K562 (cell line): ENCODE measurements at regions not wholly inside any gene's neighbourhood (a gene's known extent, or its start where the extent isn't known, plus 50 kb on each side); places are given as distances from the start of the nearest gene placed in this dataset.

Experiments
- ATAC-seq: fragments of 200-7000 bp; cut with Tn5 transposase; 3 replicates; pipeline ENCODE4 v1.9.1; 2020; ENCODE audit warnings: moderate library complexity
- BruUV-seq: library from RNA; stranded (reverse); fragments of 400-500 nt; replicated peaks from 2 replicates; lab custom pipeline; 2021; lab: Mats Ljungman, UMichigan
- CTCF ChIA-PET: fragments of 300-600 bp; formaldehyde crosslinking; extraction: SDS; loops from one replicate; lab custom pipeline; 2021; ENCODE audit warnings: low intra/inter-chr PET ratio; lab: Yijun Ruan, JAX
- POLR2A ChIA-PET: fragments of 300-600, 350-650 bp; sonication (Branson Sonifier 250); formaldehyde crosslinking; extraction: SDS; loops from one replicate; lab custom pipeline; 2021; ENCODE audit warnings: antibody characterized with exemption, inconsistent platforms; lab: Yijun Ruan, JAX
- DNase-seq, 4 experiments: peaks; one replicate each; pipeline versions ENCODE4 v3.0.0 to v3.0.0-alpha.2; 2011 to 2018; ENCODE audit warnings: low spot score in 3 of 4, mixed read lengths in 3 of 4; ENCODE audit errors: extremely low read depth in 1 of 4
- FAIRE-seq: peaks from 2 replicates; lab custom pipeline; 2011; peaks lifted over from hg19 to GRCh38; lab: Jason Lieb, UNC
- H2AFZ ChIP-seq: 2 replicates; pipeline ENCODE4 v1.6.0; 2011; ENCODE audit warnings: low read depth, low read length, control low read depth, inconsistent platforms
- H3K27ac ChIP-seq: fragments of 200-600 bp; 3 replicates; pipeline ENCODE4 v1.8.0; 2011; ENCODE audit warnings: low read depth, mild to moderate bottlenecking, control low read depth, inconsistent platforms, low read length, moderate library complexity, mixed read lengths; ENCODE audit errors: extremely low read depth
- H3K27me3 ChIP-seq, 2 experiments: fragments of 300-600 bp in 1 of 2; 2 replicates in 1 of 2; 3 replicates in 1 of 2; pipeline versions ENCODE4 v1.6.0 to v1.8.0; 2011; ENCODE audit warnings: inconsistent platforms in 2 of 2, low read length in 2 of 2, mild to moderate bottlenecking in 1 of 2, mixed read lengths in 1 of 2, moderate library complexity in 1 of 2; ENCODE audit not compliant: control insufficient read depth in 2 of 2, insufficient read depth in 2 of 2
- H3K36me3 ChIP-seq: fragments of 300-600 bp; 3 replicates; pipeline ENCODE4 v1.8.0; 2011; ENCODE audit warnings: mild to moderate bottlenecking, low read length, inconsistent platforms; ENCODE audit not compliant: control insufficient read depth, insufficient read depth
- H3K4me1 ChIP-seq, 2 experiments: fragments of 200-600 bp in 1 of 2; replicated peaks in 1 of 2; 2 replicates in 1 of 2; 3 replicates in 1 of 2; pipeline versions ENCODE4 v1.5.1 to v1.8.0; 2011; ENCODE audit warnings: inconsistent platforms in 2 of 2, low read length in 2 of 2, mild to moderate bottlenecking in 1 of 2, mixed read lengths in 1 of 2, moderate library complexity in 1 of 2; ENCODE audit not compliant: control insufficient read depth in 2 of 2, insufficient read depth in 2 of 2
- H3K4me2 ChIP-seq: 2 replicates; pipeline ENCODE4 v1.6.1; 2011; ENCODE audit warnings: low read length, control low read depth, inconsistent platforms, mixed read lengths; ENCODE audit not compliant: insufficient read depth
- H3K4me3 ChIP-seq: fragments of 200-600 bp; sonication (generic), shearing (Covaris generic); 2 replicates; pipeline ENCODE4 v1.5.1; 2016; ENCODE audit warnings: control low read depth, inconsistent platforms
- H3K79me2 ChIP-seq: fragments of 200-600 bp; 3 replicates; pipeline ENCODE4 v1.8.0; 2011; ENCODE audit warnings: low read length, inconsistent platforms; ENCODE audit not compliant: control insufficient read depth, insufficient read depth
- H3K9ac ChIP-seq, 2 experiments: 2 replicates each; pipeline versions ENCODE4 v1.6.0 to v1.6.1; 2011; ENCODE audit warnings: low read depth in 2 of 2, low read length in 2 of 2, control low read depth in 1 of 2, inconsistent platforms in 1 of 2, mild to moderate bottlenecking in 1 of 2, mixed read lengths in 1 of 2; ENCODE audit not compliant: insufficient read depth in 1 of 2
- H3K9me1 ChIP-seq: one replicate; pipeline ENCODE4 v1.6.0; 2011; ENCODE audit warnings: inconsistent platforms, mild to moderate bottlenecking, low read length, moderate library complexity; ENCODE audit not compliant: control insufficient read depth, insufficient read depth
- H3K9me3 ChIP-seq: replicated peaks from 2 replicates; pipeline ENCODE4 v1.5.1; 2011; ENCODE audit warnings: low read depth, low read length, inconsistent platforms; ENCODE audit not compliant: control insufficient read depth, insufficient read depth
- H4K20me1 ChIP-seq: replicated peaks from 2 replicates; pipeline ENCODE4 v1.6.1; 2011; ENCODE audit warnings: low read length, inconsistent platforms, mixed read lengths; ENCODE audit not compliant: control insufficient read depth, insufficient read depth
- BACH1 ChIP-seq: fragments of 200-800 bp; sonication (Bioruptor generic); IDR thresholded peaks from 2 replicates; pipeline ENCODE4 v1.6.1; 2016; ENCODE audit warnings: missing genetic modification characterization, missing compliant biosample characterization
- BRCA1 ChIP-seq, 2 experiments: fragments of 450-650 bp in 1 of 2; sonication (generic) in 1 of 2; formaldehyde crosslinking in 1 of 2; IDR thresholded peaks; 2 replicates each; pipeline versions ENCODE4 v1.5.0 to v1.6.1; 2017 to 2020; ENCODE audit warnings: mild to moderate bottlenecking in 1 of 2, missing genetic modification reagents in 1 of 2
- C11orf30 ChIP-seq: fragments of 450-650 bp; IDR thresholded peaks from 2 replicates; pipeline ENCODE4 v1.6.1; 2016; ENCODE audit warnings: low read depth, mild to moderate bottlenecking
- CEBPB ChIP-seq: fragments of 450-650 bp; IDR thresholded peaks from 2 replicates; pipeline ENCODE4 v1.6.1; 2016; ENCODE audit warnings: missing genetic modification characterization, missing compliant biosample characterization
- DDX20 ChIP-seq: fragments of 450-650 bp; IDR thresholded peaks from 2 replicates; pipeline ENCODE4 v1.6.1; 2016; ENCODE audit warnings: missing genetic modification characterization, low read depth, mild to moderate bottlenecking, missing compliant biosample characterization, moderate library complexity
- E2F5 ChIP-seq: sonication (generic); formaldehyde crosslinking; IDR thresholded peaks from 2 replicates; pipeline ENCODE4 v1.8.0; 2022; ENCODE audit warnings: mild to moderate bottlenecking, missing genetic modification reagents
- KLF13 ChIP-seq: fragments of 450-650 bp; IDR thresholded peaks from 2 replicates; pipeline ENCODE4 v1.6.1; 2016; ENCODE audit warnings: missing genetic modification characterization, low read depth, mild to moderate bottlenecking, missing compliant biosample characterization, moderate library complexity, borderline replicate concordance
- MAFF ChIP-seq: IDR thresholded peaks from 2 replicates; pipeline ENCODE4 v1.6.1; 2012; ENCODE audit warnings: low read length, improper control_type of control experiment
- MAFG ChIP-seq: fragments of 450-650 bp; conservative IDR thresholded peaks from 2 replicates; pipeline ENCODE4 v1.6.1; 2016; ENCODE audit warnings: missing genetic modification characterization, missing compliant biosample characterization
- MAFK ChIP-seq: IDR thresholded peaks from 2 replicates; pipeline ENCODE4 v1.6.1; 2011; ENCODE audit warnings: low read length, improper control_type of control experiment
- MAZ ChIP-seq, 2 experiments: fragments of 450-650 bp in 1 of 2; sonication (generic) in 1 of 2; formaldehyde crosslinking; IDR thresholded peaks in 1 of 2; conservative IDR thresholded peaks in 1 of 2; 2 replicates each; pipeline versions ENCODE4 v1.4.0 to v1.5.0; 2020; ENCODE audit warnings: mild to moderate bottlenecking in 1 of 2, missing genetic modification reagents in 1 of 2
- NFE2 ChIP-seq: IDR thresholded peaks from 2 replicates; pipeline ENCODE4 v1.6.1; 2014; ENCODE audit warnings: antibody characterized with exemption, low read depth
- NFIC ChIP-seq: fragments of 450-650 bp; IDR thresholded peaks from 2 replicates; pipeline ENCODE4 v1.6.1; 2017; ENCODE audit warnings: mild to moderate bottlenecking, inconsistent platforms
- RBFOX2 ChIP-seq: fragments of 200-400 bp; formaldehyde crosslinking; IDR thresholded peaks from 2 replicates; pipeline ENCODE4 v1.6.1; 2017; ENCODE audit warnings: low read depth, mild to moderate bottlenecking, low read length, moderate library complexity
- RNF219 ChIP-seq: fragments of 250-450 bp; sonication (Bioruptor Pico); IDR thresholded peaks from 2 replicates; pipeline ENCODE4 v1.5.0; 2022; ENCODE audit warnings: mild to moderate bottlenecking
- SRF ChIP-seq, 2 experiments: fragments of 250-450, 450-650 bp in 1 of 2; sonication (Bioruptor Pico) in 1 of 2; sonication (generic) in 1 of 2; formaldehyde crosslinking; IDR thresholded peaks; 2 replicates each; pipeline versions ENCODE4 v1.5.0 to v1.5.1; 2020 to 2022; ENCODE audit warnings: mild to moderate bottlenecking in 1 of 2, missing genetic modification reagents in 1 of 2
- TAF7 ChIP-seq: fragments of 450-650 bp; IDR thresholded peaks from 2 replicates; pipeline ENCODE4 v1.6.1; 2016; ENCODE audit warnings: missing genetic modification characterization, missing compliant biosample characterization
- TEAD4 ChIP-seq, 2 experiments: sonication (generic) in 1 of 2; formaldehyde crosslinking in 1 of 2; IDR thresholded peaks; 2 replicates each; pipeline versions ENCODE4 v1.6.1 to v1.8.0; 2012 to 2022; ENCODE audit warnings: borderline replicate concordance in 1 of 2, inconsistent platforms in 1 of 2, low read length in 1 of 2, mild to moderate bottlenecking in 1 of 2, missing genetic modification reagents in 1 of 2
- ZNF695 ChIP-seq: fragments of 450-650 bp; formaldehyde crosslinking; IDR thresholded peaks from 2 replicates; pipeline ENCODE4 v1.4.0; 2020; ENCODE audit warnings: mild to moderate bottlenecking, moderate library complexity
- WGBS: fragments of 100-300 bp; shearing (Covaris generic); methylation state at CpG from one replicate; pipeline ENCODE4 v1.1.6; 2016; ENCODE audit warnings: low coverage, mixed read lengths; ENCODE audit not compliant: insufficient coverage; ENCODE audit errors: missing lambda C conversion rate; 5-methylcytosine and 5-hydroxymethylcytosine counted together
- in situ Hi-C: fragments of 300-500 bp; cut with MboI; formaldehyde crosslinking; loops from 4 replicates; pipeline ENCODE4 v1.15.0; 2018; ENCODE audit warnings: inconsistent platforms, mixed read lengths
- intact Hi-C: fragments of 100-400 bp; cut with micrococcal nuclease; formaldehyde crosslinking; loops from 2 replicates; pipeline ENCODE4 v1.14.2; 2022

GRCh38 chr16:86306811-86307513, 203.4 kb upstream of the FOXF1 start (continued):
- TF ChIP-seq NFIC (0 out of 2 replicates have a peak, but pooled peaks have one; percentile 16), RNF219 (CRISPR knock-in tag) (no peak)

- no peak for ATAC-seq
- Histone ChIP-seq H3K36me3 (no peaks in the 10 kb centered on the region), H2AFZ (no peak overlapping the region), H3K4me1 (peaks cover 0 to 4% of the 10 kb centered on the region in 2 experiments; a peak in 1 of 5 replicates), H3K4me3 (no peak overlapping the region), H3K9ac (no peak overlapping the region), H3K9me1 (no peaks in the 10 kb centered on the region), H3K4me2 (no peak overlapping the region), H3K27ac (no peak overlapping the region), H4K20me1 (no peaks in the 10 kb centered on the region; the same call in 1 of the 2 replicates), H3K9me3 (no peaks in the 10 kb centered on the region), H3K27me3 (peaks cover 19 to 42% of the 10 kb centered on the region in 2 experiments), H3K79me2 (no peaks in the 10 kb centered on the region)
- BruUV-seq, result no TSS peak
- intact Hi-C loops, result no loop called here
- no peak for FAIRE-seq
- ChIA-PET POLR2A (interaction anchor here (0.6 kb wide), 1 partner anchor 65 kb away, joined by 3 read pairs; no protein-coding TSS in a partner anchor), CTCF (no interaction called here)
- in situ Hi-C loops, result no loop called here
- 4% methylated on average over 6 of the region's 6 CpGs for WGBS
- DNase-seq, result no peak
- TF ChIP-seq C11orf30 (peak; percentile 86), MAFG (tag) (peak; percentile 95), TAF7 (tag) (no peak), RBFOX2 (no peak), CEBPB (tag) (peak; percentile 79), KLF13 (tag) (no peak), DDX20 (no peak), ZNF695 (CRISPR knock-in tag) (no peak), NFE2 (peak; percentile 90), SRF (CRISPR knock-in tag; IDR thresholded peaks at IDR 0.05) (no peak), E2F5 (no peak), BACH1 (tag) (peak; percentile 89), MAZ (CRISPR knock-in tag; conservative IDR thresholded peaks at IDR 0.05 in 1 of 2, IDR thresholded peaks at IDR 0.05 in 1 of 2) (no peak), BRCA1 (IDR thresholded peaks at IDR 0.05) (no peak), BRCA1 (CRISPR knock-in tag; IDR thresholded peaks at IDR 0.05) (no peak), TEAD4 (IDR thresholded peaks at IDR 0.05; ENCODE audit: low read length) (no peak), TEAD4 (CRISPR knock-in tag; IDR thresholded peaks at IDR 0.05; ENCODE audit: borderline replicate concordance) (no peak), MAFF (peak; percentile 89), MAFK (peak; percentile 88)
These were observed 202.8 kb upstream of the FOXF1 start for GRCh38 chr16:86307514-86307903.
